ENCODE measurements at regions not wholly inside any gene's neighbourhood (a gene's known extent, or its start where the extent isn't known, plus 50 kb on each side); places are given as distances from the start of the nearest gene placed in this dataset.

DNA sequence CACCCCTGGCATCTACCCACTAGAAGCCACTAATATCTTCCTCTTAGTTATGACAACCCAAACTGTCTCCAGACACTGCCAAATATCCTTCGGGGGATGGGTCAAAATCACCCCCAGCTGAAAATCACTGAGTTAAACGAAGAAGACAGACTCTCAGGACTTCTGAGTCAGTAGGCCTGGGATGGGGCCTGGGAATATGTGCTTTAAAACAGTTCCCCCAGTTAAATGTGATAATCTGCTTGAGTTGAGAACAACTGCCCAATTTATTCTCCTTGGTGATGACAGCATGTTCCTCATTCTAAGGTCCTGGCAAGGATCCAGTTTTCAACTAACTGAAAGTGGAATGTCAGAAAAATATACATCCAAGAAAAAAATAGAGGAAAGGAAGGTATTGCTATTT, 52.4 kb downstream of the CBLL2 start:
- H3K9me3 ChIP-seq, result no peaks in the 10 kb centered on the region
- intact Hi-C loops (cut with DNase I; ENCODE audit: low total_unique reads), result no loop called here
- no peaks in the 10 kb centered on the region for H3K36me3 ChIP-seq
- H3K4me3 ChIP-seq, result no peak overlapping the region
- no peak for DNase-seq (ENCODE audit: low spot score in 2 of 2)
- H3K4me1 ChIP-seq, result no peaks in the 10 kb centered on the region
- no peak overlapping the region for H3K27ac ChIP-seq
- TF ChIP-seq, protein P1, sequence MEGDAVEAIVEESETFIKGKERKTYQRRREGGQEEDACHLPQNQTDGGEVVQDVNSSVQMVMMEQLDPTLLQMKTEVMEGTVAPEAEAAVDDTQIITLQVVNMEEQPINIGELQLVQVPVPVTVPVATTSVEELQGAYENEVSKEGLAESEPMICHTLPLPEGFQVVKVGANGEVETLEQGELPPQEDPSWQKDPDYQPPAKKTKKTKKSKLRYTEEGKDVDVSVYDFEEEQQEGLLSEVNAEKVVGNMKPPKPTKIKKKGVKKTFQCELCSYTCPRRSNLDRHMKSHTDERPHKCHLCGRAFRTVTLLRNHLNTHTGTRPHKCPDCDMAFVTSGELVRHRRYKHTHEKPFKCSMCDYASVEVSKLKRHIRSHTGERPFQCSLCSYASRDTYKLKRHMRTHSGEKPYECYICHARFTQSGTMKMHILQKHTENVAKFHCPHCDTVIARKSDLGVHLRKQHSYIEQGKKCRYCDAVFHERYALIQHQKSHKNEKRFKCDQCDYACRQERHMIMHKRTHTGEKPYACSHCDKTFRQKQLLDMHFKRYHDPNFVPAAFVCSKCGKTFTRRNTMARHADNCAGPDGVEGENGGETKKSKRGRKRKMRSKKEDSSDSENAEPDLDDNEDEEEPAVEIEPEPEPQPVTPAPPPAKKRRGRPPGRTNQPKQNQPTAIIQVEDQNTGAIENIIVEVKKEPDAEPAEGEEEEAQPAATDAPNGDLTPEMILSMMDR (IDR thresholded peaks at IDR 0.05), result no peak
- TF ChIP-seq POLR2AphosphoS5 (IDR thresholded peaks at IDR 0.05) (no peak), POLR2A (IDR thresholded peaks at IDR 0.05) (no peak)
- peaks cover 0 to 23% of the 10 kb centered on the region in 2 donors for H3K27me3 ChIP-seq

DNA sequence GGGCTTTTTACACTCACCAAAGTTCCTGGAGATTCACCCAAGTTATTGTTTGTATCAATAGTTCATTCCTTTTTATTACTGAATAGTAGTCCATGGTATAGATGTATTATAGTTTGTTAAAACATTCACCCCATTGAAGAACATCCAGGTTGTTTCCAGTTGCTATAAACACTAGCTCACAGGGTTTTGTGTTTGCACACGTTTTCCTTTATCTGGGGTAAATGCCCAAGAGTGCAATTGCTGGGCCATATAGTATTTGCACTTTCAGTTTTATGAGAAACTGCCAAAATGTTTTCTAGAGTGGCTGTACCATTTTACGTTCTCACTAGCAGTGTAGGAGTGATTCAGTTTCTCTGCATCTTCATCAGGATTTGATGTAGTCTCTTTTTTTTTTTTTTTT, 57.1 kb downstream of the CBLL2 start:
- H3K4me1 ChIP-seq, result no peaks in the 10 kb centered on the region
- DNase-seq (ENCODE audit: low spot score in 2 of 2), result no peak
- peaks cover 0 to 7% of the 10 kb centered on the region in 2 donors for H3K27me3 ChIP-seq
- H3K9me3 ChIP-seq, result no peaks in the 10 kb centered on the region
- no peak overlapping the region for H3K27ac ChIP-seq
- intact Hi-C loops (cut with DNase I; ENCODE audit: low total_unique reads), result loop anchor here (5.0 kb wide), 1 partner anchor 1148 kb away; no protein-coding TSS in a partner anchor
- TF ChIP-seq POLR2A (IDR thresholded peaks at IDR 0.05), result no peak
- no peak for TF ChIP-seq POLR2AphosphoS5 (IDR thresholded peaks at IDR 0.05)
- TF ChIP-seq, protein P1 (IDR thresholded peaks at IDR 0.05), result no peak
- no peak overlapping the region for H3K4me3 ChIP-seq
- H3K36me3 ChIP-seq, result no peaks in the 10 kb centered on the region

DNA sequence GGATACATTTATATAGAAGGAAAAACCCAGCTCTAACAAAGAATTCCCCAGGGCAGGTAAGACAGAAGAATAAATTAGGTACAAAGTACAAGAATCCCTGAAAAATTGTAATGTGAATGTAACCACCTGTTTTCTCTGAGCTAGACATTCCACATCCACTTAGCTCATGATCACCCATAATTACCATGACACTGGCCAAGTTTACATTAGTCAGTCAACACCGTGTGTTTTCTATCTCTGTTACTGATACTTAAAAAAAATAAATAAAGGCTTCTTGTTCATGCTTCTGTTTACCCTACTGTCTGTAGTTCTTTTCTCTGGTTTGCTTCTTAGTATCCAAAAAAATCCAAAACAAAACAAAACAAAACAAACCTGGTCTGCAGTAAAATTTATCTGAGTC, 66.0 kb downstream of the CBLL2 start:
- Histone ChIP-seq H3K4me3 (no peak overlapping the region), H3K4me1 (no peaks in the 10 kb centered on the region), H3K27ac (no peak overlapping the region), H3K9me3 (no peaks in the 10 kb centered on the region), H3K36me3 (no peaks in the 10 kb centered on the region), H3K27me3 (no peaks in the 10 kb centered on the region)
- TF ChIP-seq POLR2AphosphoS5 (IDR thresholded peaks at IDR 0.05) (no peak), POLR2A (IDR thresholded peaks at IDR 0.05) (no peak)
- TF ChIP-seq, protein P1 (IDR thresholded peaks at IDR 0.05), result no peak
- intact Hi-C loops (cut with DNase I; ENCODE audit: low total_unique reads), result no loop called here
- DNase-seq (ENCODE audit: low spot score in 2 of 2), result no peak

DNA sequence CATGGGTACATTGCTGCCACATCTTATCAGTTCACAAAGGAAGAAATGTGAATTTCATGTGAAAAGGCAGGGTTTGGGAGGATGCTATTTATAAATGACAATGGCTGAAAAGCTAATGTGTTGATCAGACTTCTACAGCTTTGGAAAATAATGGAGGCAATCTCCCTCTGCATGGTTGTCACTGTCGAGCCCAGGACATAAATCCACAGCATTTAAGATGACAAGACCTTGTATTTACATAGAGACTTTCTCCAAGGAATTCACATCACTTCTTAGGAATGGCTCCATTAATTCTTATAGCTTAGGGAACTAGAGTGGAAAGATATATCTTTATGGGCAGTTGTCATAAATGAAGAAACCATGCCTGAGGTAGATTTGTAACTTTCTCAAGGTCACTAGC, 66.7 kb downstream of the CBLL2 start:
- H3K27ac ChIP-seq, result no peak overlapping the region
- H3K4me1 ChIP-seq, result no peaks in the 10 kb centered on the region
- H3K9me3 ChIP-seq, result no peaks in the 10 kb centered on the region
- no peaks in the 10 kb centered on the region for H3K36me3 ChIP-seq
- intact Hi-C loops (cut with DNase I; ENCODE audit: low total_unique reads), result no loop called here
- no peak overlapping the region for H3K4me3 ChIP-seq
- no peak for TF ChIP-seq POLR2AphosphoS5 (IDR thresholded peaks at IDR 0.05)
- DNase-seq (ENCODE audit: low spot score in 2 of 2), result no peak
- no peaks in the 10 kb centered on the region for H3K27me3 ChIP-seq

DNA sequence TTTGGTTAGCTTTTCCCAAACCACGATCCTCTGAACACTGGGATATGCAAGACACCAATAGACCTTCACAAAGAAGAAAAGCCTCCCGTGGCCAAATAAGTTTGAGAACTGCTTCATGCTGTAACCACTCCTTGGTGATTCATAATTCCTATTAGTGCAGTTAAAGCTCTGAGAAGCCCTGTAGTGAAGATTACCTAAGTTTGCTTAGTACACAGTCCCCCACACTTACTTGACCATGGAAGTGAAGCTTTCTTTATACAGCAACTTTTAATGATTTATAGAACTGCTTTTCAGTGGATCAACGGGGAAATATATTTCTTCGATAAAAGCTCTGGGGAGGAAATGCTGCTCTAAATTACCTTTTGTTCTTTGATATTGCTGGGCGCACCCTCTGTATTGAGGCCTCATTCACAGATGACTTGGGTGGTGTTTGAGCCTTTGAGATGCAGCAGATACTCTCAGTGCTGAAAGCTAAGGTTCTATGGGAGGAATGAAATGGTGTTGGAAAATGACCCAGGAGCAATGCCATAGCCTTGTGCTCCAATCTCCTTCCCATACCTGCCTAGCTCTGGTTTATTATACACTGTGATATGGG, 67.4 kb downstream of the CBLL2 start:
- Histone ChIP-seq H3K36me3 (no peaks in the 10 kb centered on the region), H3K9me3 (no peaks in the 10 kb centered on the region), H3K4me3 (no peak overlapping the region), H3K4me1 (no peaks in the 10 kb centered on the region), H3K27me3 (no peaks in the 10 kb centered on the region), H3K27ac (no peak overlapping the region)
- intact Hi-C loops (cut with DNase I; ENCODE audit: low total_unique reads), result no loop called here
- DNase-seq (ENCODE audit: low spot score in 2 of 2), result no peak
- TF ChIP-seq POLR2A (IDR thresholded peaks at IDR 0.05), result no peak
- no peak for TF ChIP-seq POLR2AphosphoS5 (IDR thresholded peaks at IDR 0.05)
- TF ChIP-seq, protein P1 (IDR thresholded peaks at IDR 0.05), result no peak

DNA sequence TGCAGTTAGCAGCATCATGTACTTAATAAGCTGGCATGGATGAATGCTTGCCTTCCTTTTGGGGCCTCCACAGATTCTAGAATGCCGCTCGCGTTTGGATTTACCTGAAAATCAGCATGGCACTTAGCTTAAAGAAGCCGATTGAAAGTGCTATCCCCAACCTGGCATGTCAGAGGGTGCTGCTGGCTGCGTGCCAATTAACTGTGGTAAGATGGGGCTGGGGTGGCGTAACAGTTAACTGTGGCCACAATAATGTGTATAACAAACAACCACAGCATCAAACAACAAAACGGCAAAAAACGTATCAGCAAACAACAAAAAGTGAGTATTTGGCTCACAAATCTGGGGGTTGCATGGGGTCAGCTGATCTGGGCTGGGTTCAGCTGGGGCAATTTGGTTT, 70.5 kb downstream of the CBLL2 start:
- Histone ChIP-seq H3K27ac (no peak overlapping the region), H3K27me3 (peaks cover 0 to 6% of the 10 kb centered on the region in 2 donors), H3K4me1 (no peaks in the 10 kb centered on the region), H3K9me3 (no peaks in the 10 kb centered on the region), H3K4me3 (no peak overlapping the region), H3K36me3 (no peaks in the 10 kb centered on the region)
- no peak for TF ChIP-seq POLR2A (IDR thresholded peaks at IDR 0.05)
- no peak for DNase-seq (ENCODE audit: low spot score in 2 of 2)
- intact Hi-C loops (cut with DNase I; ENCODE audit: low total_unique reads), result no loop called here
